GM12892 (cell line): ENCODE measurements at regions not wholly inside any gene's neighbourhood (a gene's known extent, or its start where the extent isn't known, plus 50 kb on each side); places are given as distances from the start of the nearest gene placed in this dataset.
"Not testable (repeated sequence)": the region's sequence is repeated elsewhere in the genome, so short reads cannot be mapped to it uniquely, and the experiment has no call there.

Experiments used
- DNase-seq: peaks from one replicate; pipeline ENCODE4 v3.0.0; 2011; ENCODE audit not compliant: insufficient read length
- FAIRE-seq: peaks from 2 replicates; lab custom pipeline; 2011; peaks lifted over from hg19 to GRCh38; lab: Jason Lieb, UNC
- POLR2A ChIP-seq: IDR thresholded peaks from 2 replicates; pipeline ENCODE4 v1.6.1; 2011; ENCODE audit warnings: low read depth, low read length, control low read depth
- POLR2AphosphoS5 ChIP-seq: IDR thresholded peaks from 2 replicates; pipeline ENCODE4 v1.6.1; 2011; ENCODE audit warnings: low read depth, low read length, control low read depth
- TAF1 ChIP-seq: IDR thresholded peaks from 2 replicates; pipeline ENCODE4 v1.6.1; 2011; ENCODE audit warnings: low read depth, mild to moderate bottlenecking, control low read depth, low read length, borderline replicate concordance

GRCh38 chr2:207432453-207432852 is 97.3 kb upstream of the CREB1 start:
- FAIRE-seq (peak; percentile 82), DNase-seq (no peak)
- TF ChIP-seq TAF1 (no peak), POLR2A (no peak), POLR2AphosphoS5 (no peak)

- no peak for FAIRE-seq
- no peak for DNase-seq
- TF ChIP-seq TAF1 (no peak), POLR2A (no peak), POLR2AphosphoS5 (no peak)
Observed at GRCh38 chr2:207434306-207434705, 95.5 kb upstream of the CREB1 start.

GRCh38 chr2:207434899-207435465 is 94.8 kb upstream of the CREB1 start:
- TF ChIP-seq TAF1 (no peak), POLR2AphosphoS5 (no peak), POLR2A (no peak)
- FAIRE-seq, result no peak
- DNase-seq, result no peak

- FAIRE-seq (no peak), DNase-seq (no peak)
- no peak for TF ChIP-seq POLR2A
- TF ChIP-seq TAF1, result no peak
- TF ChIP-seq POLR2AphosphoS5, result no peak
Observed at GRCh38 chr2:207437136-207437523, 92.6 kb upstream of the CREB1 start.

GRCh38 chr2:207437524-207438143 is 92.1 kb upstream of the CREB1 start:
- no peak for TF ChIP-seq POLR2AphosphoS5
- no peak for TF ChIP-seq TAF1
- no peak for TF ChIP-seq POLR2A
- no peak for DNase-seq
- FAIRE-seq, result no peak

- FAIRE-seq (no peak), DNase-seq (no peak)
- TF ChIP-seq POLR2A (no peak), TAF1 (no peak), POLR2AphosphoS5 (no peak)
Observed at GRCh38 chr2:207438414-207439126, 91.2 kb upstream of the CREB1 start.

GRCh38 chr2:207439881-207440280 is 89.9 kb upstream of the CREB1 start:
- not testable (repeated sequence) for FAIRE-seq, DNase-seq

GRCh38 chr2:207444756-207445155 is 85.0 kb upstream of the CREB1 start:
- no peak for TF ChIP-seq TAF1
- TF ChIP-seq POLR2AphosphoS5, result no peak
- no peak for TF ChIP-seq POLR2A
- FAIRE-seq, result no peak
- DNase-seq, result no peak

- TF ChIP-seq TAF1, result no peak
- TF ChIP-seq POLR2AphosphoS5, result no peak
- TF ChIP-seq POLR2A, result no peak
- FAIRE-seq, result no peak
- DNase-seq, result no peak
Observed at GRCh38 chr2:207446653-207447052, 83.1 kb upstream of the CREB1 start.

- TF ChIP-seq POLR2AphosphoS5 (no peak), POLR2A (no peak), TAF1 (no peak)
- no peak for DNase-seq
- no peak for FAIRE-seq
Observed at GRCh38 chr2:207448006-207448405, 81.8 kb upstream of the CREB1 start.

- TF ChIP-seq POLR2AphosphoS5, result no peak
- TF ChIP-seq TAF1, result no peak
- no peak for TF ChIP-seq POLR2A
- DNase-seq (no peak), FAIRE-seq (no peak)
Observed at GRCh38 chr2:207449642-207450165, 80.1 kb upstream of the CREB1 start.

GRCh38 chr2:207450186-207450585 is 79.6 kb upstream of the CREB1 start:
- DNase-seq (no peak), FAIRE-seq (no peak)
- TF ChIP-seq POLR2A (no peak), POLR2AphosphoS5 (no peak)
